ENCODE measurements at regions not wholly inside any gene's neighbourhood (a gene's known extent, or its start where the extent isn't known, plus 50 kb on each side); places are given as distances from the start of the nearest gene placed in this dataset.
"Not testable (repeated sequence)": the region's sequence is repeated elsewhere in the genome, so short reads cannot be mapped to it uniquely, and the experiment has no call there.

DNA sequence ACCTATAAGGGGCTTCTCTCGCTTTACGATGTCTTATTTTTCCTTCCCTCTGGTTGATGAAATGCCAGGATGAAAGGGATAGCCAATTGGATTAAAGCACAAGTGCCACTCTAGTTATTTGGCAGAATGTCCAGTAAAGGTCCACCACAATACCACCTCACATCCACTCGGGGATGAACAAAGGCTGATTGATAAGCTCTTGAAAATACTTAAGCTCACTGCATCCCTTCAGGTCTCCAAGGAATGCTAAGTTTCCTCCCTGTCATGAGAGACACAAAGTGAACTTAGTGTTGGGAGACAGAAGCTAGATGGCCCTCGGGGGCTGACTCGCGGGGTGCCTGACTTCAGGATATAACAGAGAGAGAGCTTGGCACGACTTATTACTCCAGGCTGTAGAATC lies 185.9 kb upstream of the ZNF644 start:
- DNase-seq (ENCODE audit: low read depth, low spot score), result not testable (repeated sequence)

DNA sequence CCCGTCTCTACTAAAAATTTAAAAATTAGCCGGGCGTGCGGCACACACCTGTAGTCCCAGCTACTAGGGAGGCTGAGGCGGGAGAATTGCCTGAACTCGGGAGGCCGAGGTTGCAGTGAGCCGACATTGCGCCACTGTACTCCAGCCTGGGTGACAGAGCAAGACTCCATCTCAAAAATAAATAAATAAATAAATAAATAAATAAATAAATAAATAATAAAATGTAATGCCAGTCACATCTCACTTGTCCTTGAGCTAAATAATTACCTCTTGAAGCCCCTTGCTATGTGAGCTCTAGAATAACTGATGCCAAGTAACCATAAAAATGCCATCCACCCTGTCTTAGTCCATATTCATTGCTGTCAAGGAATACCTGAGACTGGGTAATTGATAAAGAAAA lies 182.3 kb upstream of the ZNF644 start:
- not testable (repeated sequence) for DNase-seq (ENCODE audit: low read depth, low spot score)

- DNase-seq (ENCODE audit: low read depth, low spot score), result no peak
These were observed 179.9 kb upstream of the ZNF644 start for GRCh38 chr1:91201694-91202093.

DNA sequence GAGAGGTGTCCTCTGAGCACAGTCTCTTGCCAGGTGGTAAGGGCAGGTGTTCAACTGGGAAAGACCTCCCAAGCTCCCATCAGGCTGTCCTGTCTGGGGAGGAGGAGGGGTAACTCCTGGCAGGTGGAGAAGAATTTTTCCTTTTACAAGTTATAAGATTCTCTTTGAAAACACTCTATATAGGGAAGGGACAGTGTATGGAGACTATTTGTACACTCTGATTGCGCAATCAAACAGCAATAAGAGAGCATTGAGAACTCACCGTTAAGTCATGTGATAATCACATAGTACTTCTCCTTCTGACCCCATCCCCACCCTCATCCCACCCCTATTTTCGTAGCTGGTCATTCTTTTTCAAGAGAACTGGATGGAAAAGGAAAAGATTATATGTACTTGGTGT lies 179.3 kb upstream of the ZNF644 start:
- no peak for DNase-seq (ENCODE audit: low read depth, low spot score)

- no peak for DNase-seq (ENCODE audit: low read depth, low spot score)
These were observed 178.8 kb upstream of the ZNF644 start for GRCh38 chr1:91200675-91201074.

DNA sequence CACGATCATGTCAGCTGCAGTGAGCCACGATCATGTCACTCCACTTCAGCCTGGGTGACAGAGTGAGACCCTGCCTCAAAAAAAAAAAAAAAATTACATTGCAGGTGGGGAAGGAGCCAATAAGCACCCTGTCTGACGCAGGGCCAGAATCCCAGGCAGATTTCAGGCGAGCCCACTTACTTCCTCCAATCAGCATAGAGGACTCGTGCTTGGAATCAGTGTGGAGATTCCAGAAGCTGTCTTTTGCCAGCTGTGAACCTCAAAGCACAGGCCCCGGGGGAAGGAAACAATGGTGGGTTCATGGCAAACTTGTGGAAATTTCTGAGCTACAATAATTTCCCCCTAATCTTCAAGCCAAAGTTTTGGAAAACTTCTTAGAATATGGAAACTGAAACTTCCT lies 178.2 kb upstream of the ZNF644 start:
- DNase-seq (ENCODE audit: low read depth, low spot score), result no peak

DNA sequence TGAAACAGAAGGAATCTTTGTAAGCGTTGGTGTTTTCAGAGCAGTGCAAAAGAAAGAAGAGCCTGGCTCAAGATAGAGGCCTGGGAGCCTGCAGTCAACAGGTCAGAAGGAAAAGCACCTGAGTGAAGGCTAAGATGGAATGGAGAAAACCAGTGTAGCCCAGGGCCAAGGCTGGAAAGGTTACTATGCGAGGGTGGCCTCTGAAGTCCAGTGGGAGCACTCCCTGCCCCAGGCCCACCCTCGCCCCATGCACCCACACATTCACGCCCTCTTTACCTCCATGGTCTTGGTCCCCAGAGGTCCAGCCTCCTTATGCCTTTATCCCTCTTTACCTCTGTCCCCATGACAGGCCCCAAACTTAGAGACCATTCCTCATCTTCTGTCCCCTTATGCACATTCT lies 169.2 kb upstream of the ZNF644 start:
- no peak for DNase-seq (ENCODE audit: low read depth, low spot score)

- no peak for DNase-seq (ENCODE audit: low read depth, low spot score)
These were observed 167.3 kb upstream of the ZNF644 start for GRCh38 chr1:91189096-91189495.

DNA sequence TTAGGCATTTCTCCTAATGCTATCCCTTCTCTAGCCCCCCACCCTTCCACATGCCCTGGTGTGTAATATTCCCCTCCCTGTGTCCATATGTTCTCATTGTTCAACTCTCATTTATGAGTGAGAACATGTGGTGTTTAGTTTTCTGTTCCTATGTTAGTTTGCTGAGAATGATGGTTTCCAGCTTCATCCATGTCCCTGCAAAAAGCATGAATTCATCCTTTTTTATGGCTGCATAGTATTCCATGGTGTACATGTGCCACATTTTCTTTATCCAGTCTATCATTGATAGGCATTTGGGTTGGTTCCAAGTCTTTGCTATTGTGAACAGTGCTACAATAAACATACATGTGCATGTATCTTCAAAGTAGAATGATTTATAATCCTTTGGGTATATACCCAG lies 161.0 kb upstream of the ZNF644 start:
- not testable (repeated sequence) for DNase-seq (ENCODE audit: low read depth, low spot score)

GRCh38 chr1:91176250-91176649 lies 154.4 kb upstream of the ZNF644 start:
- DNase-seq (ENCODE audit: low read depth, low spot score), result no peak

DNA sequence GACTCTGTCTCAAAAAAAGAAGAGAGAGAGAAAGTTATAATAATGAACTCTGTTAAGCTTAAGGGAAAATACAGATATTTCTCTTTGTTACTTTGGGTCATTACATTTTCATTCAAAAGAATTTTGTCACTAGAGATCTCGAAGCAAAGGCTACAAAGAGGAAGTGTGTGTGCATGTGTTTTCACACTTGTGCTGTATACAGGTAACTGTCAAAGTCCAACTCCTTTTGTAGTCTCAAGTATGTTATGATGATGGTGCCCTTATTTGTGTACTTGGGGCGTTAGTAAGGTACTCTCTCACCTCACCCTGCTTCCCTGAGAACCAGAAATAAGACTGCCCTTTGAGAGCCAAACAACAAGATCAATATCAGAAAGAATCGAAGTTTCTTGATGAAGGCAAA lies 152.9 kb upstream of the ZNF644 start:
- DNase-seq (ENCODE audit: low read depth, low spot score), result no peak

DNA sequence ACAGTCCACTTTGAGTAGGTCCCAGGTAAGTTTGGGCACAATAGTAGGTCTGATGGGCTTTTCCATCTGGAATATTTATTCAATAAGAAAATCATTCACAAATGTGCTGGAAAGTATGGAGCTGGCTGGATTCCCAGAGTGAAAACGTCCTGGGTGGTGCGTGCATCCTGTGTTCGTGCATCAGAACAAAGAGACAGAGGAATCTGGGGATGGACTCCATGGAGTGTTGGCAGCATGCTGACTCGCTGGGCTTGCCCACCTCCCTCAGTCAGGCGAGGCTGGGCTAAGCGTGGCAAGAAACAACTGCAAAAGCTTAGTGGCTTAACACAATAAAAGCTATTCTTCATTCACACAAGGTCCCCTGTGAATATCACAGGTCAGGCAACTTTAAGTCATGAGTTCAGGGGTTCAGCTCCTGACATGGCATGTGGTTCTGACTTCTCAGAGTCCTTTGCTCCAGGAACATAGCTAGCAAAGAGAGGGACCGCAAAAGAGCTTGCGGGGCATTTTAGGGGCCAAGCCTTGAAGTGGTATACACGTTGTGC lies 151.6 kb upstream of the ZNF644 start:
- peak; percentile 9 for DNase-seq (ENCODE audit: low read depth, low spot score)

GRCh38 chr1:91172541-91172940 lies 150.7 kb upstream of the ZNF644 start:
- no peak for DNase-seq (ENCODE audit: low read depth, low spot score)

- DNase-seq (ENCODE audit: low read depth, low spot score), result no peak
These were observed 150.1 kb upstream of the ZNF644 start for GRCh38 chr1:91171898-91172297.

DNA sequence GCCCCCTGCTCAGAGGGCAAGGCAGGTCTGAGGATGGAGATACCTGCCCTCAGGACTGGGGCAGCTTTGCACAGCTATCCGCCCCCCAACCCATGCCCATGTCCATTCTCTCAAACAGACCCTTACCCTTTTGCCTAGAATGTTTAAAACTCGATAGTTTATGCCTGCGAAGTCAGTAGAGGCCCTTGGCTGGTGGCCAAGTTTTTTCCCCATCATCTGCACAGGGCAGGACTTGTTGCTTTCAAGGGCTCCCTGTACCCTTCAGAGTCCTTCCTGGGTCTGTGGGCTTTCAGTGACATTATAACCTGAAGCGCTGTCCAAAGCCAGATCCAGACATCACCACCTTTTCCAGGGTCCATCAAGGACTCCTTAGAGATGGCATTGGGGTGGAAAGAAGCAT lies 148.7 kb upstream of the ZNF644 start:
- no peak for DNase-seq (ENCODE audit: low read depth, low spot score)

DNA sequence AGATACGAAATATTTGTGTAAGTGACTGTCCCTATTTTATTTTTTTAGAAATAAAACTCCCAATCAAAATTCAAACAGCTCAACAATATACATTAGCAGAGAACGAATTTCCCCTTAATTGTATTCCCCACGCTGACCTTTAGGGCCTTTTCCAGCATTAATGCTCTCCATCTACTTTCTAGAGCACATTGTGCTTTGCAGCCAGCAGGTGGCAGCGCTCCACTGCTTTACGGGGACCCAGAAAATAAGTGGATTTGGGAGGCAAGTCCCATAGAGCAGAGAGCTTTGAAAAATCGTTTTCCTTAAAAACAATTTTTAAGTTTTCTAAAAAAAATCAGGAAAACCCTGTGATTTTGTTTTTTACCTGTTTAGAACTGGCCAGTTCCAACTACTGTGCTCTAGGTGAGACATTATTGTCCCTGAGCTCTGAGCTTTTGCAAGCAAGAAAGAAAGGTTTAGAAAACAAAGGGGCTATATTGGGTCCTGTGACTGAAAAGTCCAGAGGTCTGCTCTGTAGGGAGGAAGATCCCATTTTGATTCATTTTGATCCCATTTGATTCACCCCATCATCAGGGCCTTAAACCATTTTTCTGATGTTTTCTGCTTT lies 144.4 kb upstream of the ZNF644 start:
- DNase-seq (ENCODE audit: low read depth, low spot score), result peak; percentile 77

- DNase-seq (ENCODE audit: low read depth, low spot score), result peak; percentile 85
These were observed 143.3 kb upstream of the ZNF644 start for GRCh38 chr1:91165033-91165654.

GRCh38 chr1:91162613-91163012 lies 140.8 kb upstream of the ZNF644 start:
- DNase-seq (ENCODE audit: low read depth, low spot score), result no peak

GRCh38 chr1:91161749-91162148 lies 139.9 kb upstream of the ZNF644 start:
- DNase-seq (ENCODE audit: low read depth, low spot score), result no peak

GRCh38 chr1:91161166-91161565 lies 139.3 kb upstream of the ZNF644 start:
- no peak for DNase-seq (ENCODE audit: low read depth, low spot score)

DNA sequence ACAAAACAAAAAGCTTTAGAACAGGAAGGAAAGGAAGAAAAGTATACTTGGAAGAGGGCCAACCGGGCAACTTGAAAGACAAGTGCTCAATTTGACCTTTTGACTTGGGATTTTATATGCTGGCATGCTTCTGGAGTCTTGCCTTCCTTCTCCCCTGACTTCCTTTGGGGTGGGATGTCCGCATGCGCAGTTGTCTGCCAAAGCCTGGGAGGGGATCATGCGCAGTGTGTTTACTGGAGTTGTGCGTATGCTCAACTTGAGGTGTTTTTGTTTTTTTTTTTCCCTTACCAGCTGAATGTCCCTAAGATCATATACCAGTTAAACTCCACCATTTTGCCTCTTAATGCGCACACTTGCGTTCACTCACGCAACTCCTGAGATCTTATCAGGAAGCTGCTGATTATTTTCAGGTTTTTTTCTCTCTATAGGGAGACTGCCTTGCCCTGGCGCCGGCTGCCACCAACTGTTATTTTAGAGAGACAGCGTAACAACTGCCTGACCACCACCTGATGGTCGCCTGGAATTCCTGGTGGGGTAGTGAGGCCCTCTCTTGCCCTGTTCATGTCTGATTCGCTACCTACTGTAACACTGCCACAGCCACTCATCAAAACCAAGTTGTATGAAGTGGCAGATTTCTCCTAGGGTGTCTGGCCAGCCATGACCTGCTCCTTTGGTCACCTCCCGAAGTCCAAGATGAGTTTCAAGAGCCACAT lies 138.7 kb upstream of the ZNF644 start:
- DNase-seq (ENCODE audit: low read depth, low spot score), result no peak

DNA sequence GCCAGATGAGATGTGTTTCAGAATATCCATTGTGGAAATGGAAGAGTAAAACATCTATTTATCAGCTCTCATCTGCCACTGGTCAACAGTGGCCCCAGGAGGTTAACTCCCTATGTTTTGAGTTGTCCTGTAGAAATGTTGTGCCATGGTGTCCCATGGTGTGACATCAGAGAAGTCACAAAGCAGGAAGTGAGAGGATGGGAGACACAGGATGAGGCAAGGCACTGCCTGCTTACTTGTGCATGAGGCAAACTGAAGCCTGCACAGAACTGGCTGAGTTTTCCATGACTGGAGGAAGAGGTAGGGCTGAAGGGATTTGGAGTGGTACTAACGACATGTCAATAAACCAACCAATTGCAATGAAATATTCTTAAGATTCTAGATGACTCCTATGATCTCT lies 131.5 kb upstream of the ZNF644 start:
- no peak for DNase-seq (ENCODE audit: low read depth, low spot score)

GRCh38 chr1:91152331-91152730 lies 130.5 kb upstream of the ZNF644 start:
- DNase-seq (ENCODE audit: low read depth, low spot score), result no peak
